Common myeloid progenitor, CD34-positive (primary cell): ENCODE measurements at regions not wholly inside any gene's neighbourhood (a gene's known extent, or its start where the extent isn't known, plus 50 kb on each side); places are given as distances from the start of the nearest gene placed in this dataset.

ENCODE experiments used
- CTCF ChIA-PET: fragments of 350-600 bp; sonication (Branson Sonifier 250); formaldehyde crosslinking; loops from one replicate; lab custom pipeline; 2021; ENCODE audit warnings: antibody characterized with exemption; lab: Charles Lee
- POLR2A ChIA-PET: fragments of 350-600 bp; sonication (Branson Sonifier 250); formaldehyde crosslinking; loops from one replicate; lab custom pipeline; 2021; ENCODE audit warnings: antibody characterized with exemption; lab: Charles Lee
- DNase-seq, 3 donors: peaks; one replicate each; pipeline versions ENCODE4 v3.0.0 to v3.0.0-alpha.2; 2013
- H3K27ac ChIP-seq, 2 experiments: 1 replicate in 1 of 2; 2 replicates in 1 of 2; pipeline ENCODE4 v1.7.0; 2013; ENCODE audit warnings: inconsistent platforms in 2 of 2, low read length in 2 of 2, mild to moderate bottlenecking in 2 of 2, low read depth in 1 of 2, moderate library complexity in 1 of 2; ENCODE audit not compliant: severe bottlenecking in 2 of 2, insufficient read depth in 1 of 2, poor library complexity in 1 of 2
- H3K27me3 ChIP-seq, 5 experiments: replicated peaks in 2 of 5; 1 replicate in 3 of 5; 2 replicates in 2 of 5; pipeline versions ENCODE4 v1.6.1 to v1.7.0; 2013; ENCODE audit warnings: low read length in 4 of 5, mild to moderate bottlenecking in 2 of 5, moderate library complexity in 2 of 5, inconsistent platforms in 1 of 5; ENCODE audit not compliant: insufficient read depth in 5 of 5, control insufficient read depth in 4 of 5
- H3K36me3 ChIP-seq, 4 experiments: 1 replicate in 2 of 4; 2 replicates in 2 of 4; pipeline versions ENCODE4 v1.6.1 to v1.7.0; 2013; ENCODE audit warnings: low read length in 3 of 4, control low read depth in 1 of 4, mild to moderate bottlenecking in 1 of 4; ENCODE audit not compliant: control insufficient read depth in 4 of 4, insufficient read depth in 4 of 4
- H3K4me1 ChIP-seq, 4 experiments: 1 replicate in 3 of 4; 2 replicates in 1 of 4; pipeline versions ENCODE4 v1.6.1 to v1.7.1; 2013; ENCODE audit warnings: low read length in 3 of 4, mild to moderate bottlenecking in 3 of 4, control low read depth in 1 of 4, inconsistent platforms in 1 of 4, moderate library complexity in 1 of 4; ENCODE audit not compliant: control insufficient read depth in 4 of 4, insufficient read depth in 4 of 4; ENCODE audit errors: control extremely low read depth in 1 of 4
- H3K4me3 ChIP-seq, 7 experiments: 1 replicate in 4 of 7; 2 replicates in 3 of 7; pipeline versions ENCODE4 v1.5.1 to v1.7.0; 2013; ENCODE audit warnings: mild to moderate bottlenecking in 7 of 7, low read length in 6 of 7, moderate library complexity in 6 of 7, inconsistent platforms in 2 of 7, low read depth in 2 of 7, control low read depth in 1 of 7; ENCODE audit not compliant: insufficient read depth in 4 of 7, control insufficient read depth in 1 of 7; ENCODE audit errors: extremely low read depth in 1 of 7
- H3K9me3 ChIP-seq, 5 experiments: 1 replicate in 4 of 5; 2 replicates in 1 of 5; pipeline versions ENCODE4 v1.6.1 to v1.7.1; 2013; ENCODE audit warnings: low read length in 4 of 5, mild to moderate bottlenecking in 2 of 5, inconsistent platforms in 1 of 5, low read depth in 1 of 5, moderate library complexity in 1 of 5; ENCODE audit not compliant: control insufficient read depth in 4 of 5, insufficient read depth in 2 of 5; ENCODE audit errors: control extremely low read depth in 1 of 5
- WGBS: methylation state at CpG from one replicate; pipeline ENCODE4 v1.1.5; 2013; ENCODE audit not compliant: insufficient coverage; 5-methylcytosine and 5-hydroxymethylcytosine counted together

DNA sequence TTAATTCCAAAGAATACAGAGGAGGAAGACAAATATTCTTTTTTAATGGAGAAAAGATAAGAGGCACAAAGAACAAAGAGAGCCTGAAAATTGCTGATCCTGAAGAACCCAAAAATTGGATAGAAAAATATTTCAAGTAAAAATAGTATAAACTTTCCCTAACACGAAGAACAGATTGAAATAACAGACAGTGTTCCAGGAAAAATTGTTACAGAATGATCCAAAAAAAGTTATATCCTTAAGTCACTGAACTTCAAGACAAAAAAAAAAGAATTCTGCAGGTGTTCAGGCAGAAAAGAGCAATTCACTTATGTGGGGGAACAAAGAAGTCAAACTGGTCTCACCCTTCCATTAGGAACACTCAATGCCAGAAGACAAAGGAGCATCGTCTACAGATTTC lies 160.2 kb downstream of the KLF12 start:
- no peak for DNase-seq
- Histone ChIP-seq H3K27ac (no peak overlapping the region), H3K27me3 (no peaks in the 10 kb centered on the region), H3K4me1 (no peaks in the 10 kb centered on the region), H3K9me3 (peaks cover 0 to 9% (median 4%) of the 10 kb centered on the region in 5 experiments), H3K36me3 (peaks cover 0 to 4% (median 0%) of the 10 kb centered on the region in 4 experiments), H3K4me3 (no peak overlapping the region)
- no CpG with 5 or more reads among the region's 2 CpGs for WGBS
- CTCF ChIA-PET = no interaction called here
- POLR2A ChIA-PET = no interaction called here

DNA sequence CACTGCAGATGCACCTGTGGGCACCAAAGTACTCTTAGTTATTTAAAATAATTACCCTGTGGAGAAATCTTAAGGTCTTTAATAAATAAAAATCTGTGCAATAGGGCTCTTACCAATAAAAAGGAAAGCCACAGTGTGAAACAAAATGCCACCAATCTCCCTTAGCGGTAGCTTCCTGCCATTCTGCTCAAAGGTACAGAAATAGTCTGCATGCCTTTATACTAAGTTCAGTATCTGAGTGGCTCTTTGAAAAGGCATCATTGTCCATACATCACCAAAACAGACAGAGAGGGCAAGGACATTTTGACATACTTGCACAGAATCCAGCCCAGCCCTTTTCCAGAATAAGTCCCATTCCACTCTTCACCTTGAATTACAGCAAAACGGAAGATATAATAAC lies 161.0 kb downstream of the KLF12 start:
- CTCF ChIA-PET = no interaction called here

DNA sequence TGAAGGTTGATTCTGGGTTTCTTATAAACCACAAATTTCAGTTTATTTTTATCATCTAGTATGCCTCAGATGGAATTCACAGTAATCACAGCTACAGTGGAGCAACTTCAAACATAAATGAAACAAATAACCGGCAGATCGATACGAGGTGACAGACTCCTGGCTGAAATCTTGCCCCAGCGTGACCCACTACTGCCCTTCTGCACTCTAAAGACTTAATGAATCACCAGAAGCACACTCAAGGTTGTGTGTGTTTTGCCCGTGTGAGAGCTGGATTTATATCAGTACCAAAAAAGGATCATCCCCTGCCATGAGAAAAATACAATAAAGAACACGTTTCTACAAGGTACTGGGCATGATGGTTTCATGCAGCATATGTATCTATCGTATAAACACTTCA lies 161.7 kb downstream of the KLF12 start:
- H3K27me3 ChIP-seq = no peaks in the 10 kb centered on the region
- WGBS = 95% methylated on average over 4 of the region's 7 CpGs
- no peaks in the 10 kb centered on the region for H3K36me3 ChIP-seq
- ChIA-PET POLR2A (no interaction called here), CTCF (no interaction called here)
- no peaks in the 10 kb centered on the region for H3K4me1 ChIP-seq
- no peak overlapping the region for H3K27ac ChIP-seq
- no peak for DNase-seq
- peaks cover 0 to 9% (median 4%) of the 10 kb centered on the region in 5 experiments for H3K9me3 ChIP-seq
- no peak overlapping the region for H3K4me3 ChIP-seq

More for the DNA sequence above, 161.0 kb downstream of the KLF12 start:
- 100% methylated on average over 1 of the region's 2 CpGs for WGBS
- Histone ChIP-seq H3K36me3 (peaks cover 0 to 3% (median 0%) of the 10 kb centered on the region in 4 experiments), H3K4me3 (no peak overlapping the region), H3K4me1 (no peaks in the 10 kb centered on the region), H3K9me3 (peaks cover 0 to 9% (median 4%) of the 10 kb centered on the region in 5 experiments), H3K27me3 (no peaks in the 10 kb centered on the region), H3K27ac (no peak overlapping the region)
- POLR2A ChIA-PET = no interaction called here
- no peak for DNase-seq

DNA sequence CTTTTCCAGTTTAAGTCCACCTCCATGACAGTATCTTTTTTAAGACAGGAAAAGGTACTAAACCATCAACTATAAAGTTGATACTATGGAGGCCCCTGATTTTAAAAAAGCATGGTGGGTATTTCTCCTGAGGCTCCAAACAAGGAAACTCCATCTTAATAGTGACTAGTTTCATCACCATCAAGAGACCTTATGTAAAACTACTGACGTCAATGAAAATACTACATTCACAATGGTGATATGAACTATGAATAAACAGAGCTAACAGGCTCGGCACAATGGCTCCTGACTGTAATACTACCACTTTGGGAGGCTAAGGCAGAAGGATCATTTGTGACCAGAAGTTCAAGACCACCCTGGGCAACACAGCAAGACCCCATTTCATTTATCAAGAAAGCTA lies 162.7 kb downstream of the KLF12 start:
- H3K36me3 ChIP-seq = no peaks in the 10 kb centered on the region
- H3K27me3 ChIP-seq = no peaks in the 10 kb centered on the region
- H3K4me1 ChIP-seq = no peaks in the 10 kb centered on the region
- 100% methylated on average over 1 of the region's 2 CpGs for WGBS
- H3K9me3 ChIP-seq = peaks cover 0 to 9% (median 4%) of the 10 kb centered on the region in 5 experiments
- no peak overlapping the region for H3K27ac ChIP-seq
- POLR2A ChIA-PET = no interaction called here
- no peak overlapping the region for H3K4me3 ChIP-seq
- no peak for DNase-seq
- CTCF ChIA-PET = no interaction called here

DNA sequence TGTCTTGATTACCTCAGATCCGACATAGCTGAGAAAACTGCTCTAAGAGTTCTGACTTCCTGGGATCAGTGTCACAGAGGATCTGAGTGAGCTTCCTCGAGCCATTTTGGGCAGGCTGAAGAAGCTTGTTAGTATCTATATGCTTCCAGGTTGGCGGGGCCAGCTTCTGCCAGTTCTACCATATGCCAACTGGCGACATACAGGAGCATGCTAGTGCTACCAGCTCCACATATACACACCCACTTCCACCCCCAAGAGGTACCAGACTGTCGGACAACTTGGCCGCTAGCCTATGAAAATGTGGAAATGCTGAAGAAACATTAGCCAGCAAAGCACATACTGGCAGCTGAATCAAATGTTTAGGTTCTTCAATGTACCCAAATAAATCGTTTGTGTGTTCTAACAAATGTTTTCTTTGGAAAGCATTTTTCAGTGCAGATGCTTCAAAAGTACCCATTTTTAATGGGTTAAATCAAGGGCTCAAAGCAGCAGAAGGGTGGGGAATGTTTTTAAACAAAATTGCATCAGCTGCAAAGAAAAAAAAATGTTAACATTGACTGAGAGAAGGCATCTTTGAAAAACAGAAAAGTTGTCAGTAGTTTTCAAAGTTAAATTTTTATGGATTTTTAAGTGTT lies 163.7 kb downstream of the KLF12 start:
- DNase-seq = no peak
- POLR2A ChIA-PET = no interaction called here
- no peak overlapping the region for H3K4me3 ChIP-seq
- H3K27me3 ChIP-seq = no peaks in the 10 kb centered on the region
- no peaks in the 10 kb centered on the region for H3K4me1 ChIP-seq
- CTCF ChIA-PET = interaction anchor here (0.8 kb wide), 1 partner anchor 10 kb away, joined by 3 read pairs; no protein-coding TSS in a partner anchor
- 98% methylated on average over 4 of the region's 7 CpGs for WGBS
- no peaks in the 10 kb centered on the region for H3K36me3 ChIP-seq
- no peak overlapping the region for H3K27ac ChIP-seq
- peaks cover 0 to 9% (median 4%) of the 10 kb centered on the region in 5 experiments for H3K9me3 ChIP-seq

DNA sequence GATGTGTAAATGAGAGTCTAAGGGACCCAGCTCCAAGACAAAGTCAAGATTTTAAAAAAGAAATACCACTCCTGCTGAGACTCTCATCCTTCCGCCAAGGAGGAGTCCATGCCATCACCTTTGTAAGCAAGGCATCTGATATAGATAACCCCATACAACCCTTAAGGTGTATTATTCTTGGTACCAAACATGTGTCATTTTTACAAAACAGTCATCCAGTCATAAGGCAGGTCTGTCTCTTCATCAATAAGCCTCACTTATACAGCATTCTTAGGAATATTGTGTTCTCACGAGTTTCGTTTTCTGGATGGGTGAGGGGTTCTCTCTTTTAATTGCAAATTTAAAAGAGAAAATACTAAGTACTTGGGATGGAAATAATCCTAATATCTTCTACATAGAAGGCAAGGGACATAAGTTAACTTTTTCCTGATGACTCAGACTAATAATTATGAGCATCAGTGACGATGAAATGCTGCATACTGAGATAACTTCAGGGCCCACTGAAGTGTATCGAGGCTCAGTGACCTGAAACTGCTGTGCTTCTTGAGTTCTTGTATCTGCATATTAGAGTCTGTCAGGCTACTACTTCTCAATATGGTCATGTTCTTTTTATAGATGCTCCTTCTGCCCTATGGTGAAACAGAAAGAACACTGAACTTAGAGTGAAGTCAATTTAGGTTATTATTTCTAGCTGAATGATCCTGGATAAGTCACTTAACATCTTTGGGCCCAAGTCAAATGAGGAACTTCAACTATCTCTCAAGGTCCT lies 166.6 kb downstream of the KLF12 start:
- peak in 1 of 3 donors; percentile 9 for DNase-seq
- Histone ChIP-seq H3K4me1 (no peaks in the 10 kb centered on the region), H3K9me3 (peaks cover 0 to under 1% (median 0%) of the 10 kb centered on the region in 5 experiments), H3K27me3 (no peaks in the 10 kb centered on the region), H3K36me3 (no peaks in the 10 kb centered on the region), H3K4me3 (no peak overlapping the region), H3K27ac (no peak overlapping the region)
- POLR2A ChIA-PET = no interaction called here
- CTCF ChIA-PET = no interaction called here
- 100% methylated on average over 3 of the region's 5 CpGs for WGBS

DNA sequence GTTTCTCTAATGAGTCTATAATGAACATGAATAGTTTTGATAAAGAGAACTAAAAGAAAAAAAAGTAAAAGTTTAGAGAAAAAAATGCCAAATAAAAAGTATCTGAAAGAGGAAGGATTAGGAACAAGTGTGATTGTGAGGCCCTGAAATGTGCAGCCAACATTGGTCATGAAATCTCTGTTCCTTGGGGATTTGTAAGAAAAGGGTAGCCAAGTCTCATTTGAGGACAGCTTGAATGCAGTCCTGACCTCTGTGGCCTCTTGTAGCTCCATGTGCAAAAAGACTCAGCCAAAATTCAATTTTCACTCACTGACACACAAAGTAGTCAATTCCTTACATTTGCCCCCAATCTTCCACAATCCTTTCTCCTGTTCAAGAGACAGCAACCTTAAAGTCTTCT lies 167.9 kb downstream of the KLF12 start:
- Histone ChIP-seq H3K4me3 (no peak overlapping the region), H3K27ac (no peak overlapping the region), H3K27me3 (no peaks in the 10 kb centered on the region), H3K36me3 (no peaks in the 10 kb centered on the region), H3K4me1 (peaks cover 0 to under 1% (median 0%) of the 10 kb centered on the region in 4 experiments), H3K9me3 (peaks cover 0 to 5% (median 0%) of the 10 kb centered on the region in 5 experiments)
- ChIA-PET POLR2A (interaction anchor here (0.6 kb wide), 1 partner anchor 173 kb away, joined by 4 read pairs; no protein-coding TSS in a partner anchor), CTCF (interaction anchor here (0.7 kb wide), 1 partner anchor 205 kb away, joined by 3 read pairs; no protein-coding TSS in a partner anchor)
- no peak for DNase-seq
